Glomerular visceral epithelial cell (primary cell): ENCODE measurements at regions not wholly inside any gene's neighbourhood (a gene's known extent, or its start where the extent isn't known, plus 50 kb on each side); places are given as distances from the start of the nearest gene placed in this dataset.

ENCODE experiments used
- DNase-seq: peaks from one replicate; pipeline ENCODE4 v3.0.0-alpha.2; 2016; ENCODE audit errors: extremely low spot score

DNA sequence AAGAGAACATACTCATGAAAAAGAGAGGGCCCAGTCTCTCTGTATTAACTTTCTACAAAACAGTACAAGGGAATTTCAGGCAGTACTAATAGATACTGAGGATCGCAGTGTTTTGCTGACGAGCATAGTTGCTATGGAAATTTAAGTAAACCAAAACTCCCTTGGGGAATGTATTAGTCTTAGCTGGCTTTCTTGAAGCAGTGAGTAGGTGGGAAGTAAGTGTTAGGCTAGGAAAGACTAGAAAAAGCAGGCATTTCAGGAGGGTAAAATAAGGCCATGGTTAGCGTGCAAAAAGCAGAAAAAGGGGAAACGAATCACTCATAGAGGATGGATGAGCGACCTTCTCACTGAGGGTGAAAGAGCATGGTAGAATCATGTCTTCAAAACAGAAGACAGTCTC, 84.3 kb upstream of the ACTBL2 start:
- no peak for DNase-seq

DNA sequence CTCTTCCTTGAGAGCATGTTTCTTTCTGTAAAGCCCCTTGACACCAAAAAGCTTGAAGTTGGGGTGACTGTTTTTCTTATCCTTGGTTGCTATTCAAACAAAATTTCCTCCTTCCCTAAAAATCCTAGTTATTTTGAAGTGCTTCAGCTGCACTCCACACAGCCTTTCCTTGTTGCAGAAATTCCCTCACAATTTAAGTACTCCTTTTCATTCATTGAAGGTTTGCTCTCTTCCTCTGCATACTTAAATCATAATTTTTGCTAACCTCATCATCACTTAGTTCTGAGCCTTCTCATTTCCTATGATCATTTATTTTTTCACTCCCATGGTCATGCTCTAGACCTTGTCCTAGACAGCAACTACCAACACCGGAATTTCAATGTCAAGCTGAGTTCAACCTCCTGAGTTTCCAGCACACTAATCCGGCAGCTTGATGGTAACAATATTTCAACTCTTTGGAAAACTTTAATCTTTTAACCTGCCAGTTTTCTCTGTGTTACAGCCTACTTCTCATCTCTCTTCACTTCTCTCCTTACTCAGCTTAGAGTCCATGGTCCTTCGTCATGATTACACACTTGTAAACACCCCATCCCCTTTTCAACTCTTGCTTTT, 78.7 kb upstream of the ACTBL2 start:
- no peak for DNase-seq

- DNase-seq: no peak
Observed at GRCh38 chr5:57559110-57559635, 76.6 kb upstream of the ACTBL2 start.

GRCh38 chr5:57552033-57552432, 69.4 kb upstream of the ACTBL2 start:
- no peak for DNase-seq

DNA sequence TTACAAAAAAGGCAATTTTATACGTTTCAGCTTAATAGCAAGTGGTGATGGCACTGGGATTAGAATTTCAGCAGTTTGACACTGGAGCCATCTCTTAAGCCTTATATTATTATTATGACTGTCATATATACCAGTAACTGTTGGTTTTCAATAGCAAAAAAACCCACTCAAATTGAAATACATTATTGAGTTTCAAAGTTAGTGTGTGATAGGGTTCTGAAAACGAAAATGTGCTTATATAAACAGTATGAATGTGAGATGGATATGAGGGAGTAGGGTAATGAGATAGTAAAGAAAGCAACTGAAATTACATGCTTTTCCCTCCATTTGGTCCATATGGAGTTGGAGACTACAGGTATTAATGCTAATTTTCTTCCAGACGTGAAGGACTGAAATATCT, 68.6 kb upstream of the ACTBL2 start:
- no peak for DNase-seq

- no peak for DNase-seq
Observed at GRCh38 chr5:57550132-57550531, 67.5 kb upstream of the ACTBL2 start.

DNA sequence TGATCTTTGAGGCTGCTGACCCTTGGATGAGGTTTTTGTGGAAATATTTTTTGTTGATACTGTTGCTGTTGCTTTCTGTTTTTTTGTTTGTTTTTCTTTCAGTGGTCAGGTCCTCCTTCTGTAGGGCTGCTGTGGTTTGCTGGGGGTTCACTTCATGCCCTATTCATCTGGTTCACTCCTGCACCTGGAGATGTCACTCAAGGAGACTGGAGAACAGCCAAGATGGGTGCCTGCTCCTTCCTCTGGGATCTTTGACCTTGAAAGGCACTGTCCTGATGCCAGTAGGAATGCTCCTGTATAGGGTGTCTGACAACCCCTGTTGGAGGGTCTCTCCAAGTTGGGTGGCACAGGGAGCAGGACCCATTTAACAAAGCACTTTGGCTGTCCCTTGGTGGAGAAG, 67.0 kb upstream of the ACTBL2 start:
- DNase-seq: no peak

- no peak for DNase-seq
Observed at GRCh38 chr5:57540823-57541222, 58.2 kb upstream of the ACTBL2 start.

DNA sequence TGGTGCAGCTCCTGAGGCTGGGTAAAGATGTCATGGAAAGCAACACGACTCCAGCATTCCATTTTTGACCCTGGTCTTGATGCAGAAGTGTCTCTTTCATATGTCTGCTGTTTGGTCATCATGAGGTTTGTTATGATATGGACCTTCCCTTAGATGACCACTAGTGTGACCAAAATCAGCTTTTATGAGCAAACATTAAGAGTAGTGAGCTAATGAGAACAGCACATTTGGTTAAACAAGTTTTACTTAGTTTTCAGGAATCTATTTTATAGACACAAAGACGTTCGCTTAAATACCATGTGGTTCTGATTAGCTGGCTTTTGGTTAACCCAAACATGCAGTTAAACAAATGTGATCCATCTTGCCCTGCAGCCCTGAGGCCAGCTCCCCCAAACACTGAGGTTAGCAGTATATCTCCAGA, 56.7 kb upstream of the ACTBL2 start:
- DNase-seq: no peak

DNA sequence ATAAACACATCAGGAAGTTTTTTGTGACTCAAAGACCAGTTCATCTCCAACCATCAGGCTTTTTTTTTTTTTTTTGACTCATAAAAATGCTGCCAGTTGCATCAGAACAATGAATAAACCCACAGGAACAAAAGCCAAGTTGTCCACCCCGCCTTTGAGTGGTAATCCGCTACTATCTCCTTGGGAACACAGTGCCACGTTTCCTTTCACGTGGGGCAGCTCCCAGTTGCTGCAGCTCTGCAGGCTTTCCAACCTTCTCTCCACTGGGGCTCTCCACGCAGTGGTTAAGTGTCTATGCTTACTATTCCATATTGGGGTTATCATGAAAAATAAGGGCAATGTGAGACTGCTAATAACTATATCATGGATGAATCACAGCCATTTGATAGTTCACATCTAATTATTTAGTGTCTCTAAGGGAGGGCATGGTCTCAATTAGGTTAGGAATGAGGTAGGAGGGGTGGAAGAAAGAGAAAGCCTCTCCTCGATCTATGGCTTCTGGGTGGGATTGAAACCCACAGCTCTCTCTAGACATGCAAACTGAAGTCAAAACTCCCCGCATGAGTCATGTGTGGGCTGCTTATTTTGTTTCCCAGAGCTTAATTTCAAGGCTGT, 55.8 kb upstream of the ACTBL2 start:
- peak; percentile 70 for DNase-seq

DNA sequence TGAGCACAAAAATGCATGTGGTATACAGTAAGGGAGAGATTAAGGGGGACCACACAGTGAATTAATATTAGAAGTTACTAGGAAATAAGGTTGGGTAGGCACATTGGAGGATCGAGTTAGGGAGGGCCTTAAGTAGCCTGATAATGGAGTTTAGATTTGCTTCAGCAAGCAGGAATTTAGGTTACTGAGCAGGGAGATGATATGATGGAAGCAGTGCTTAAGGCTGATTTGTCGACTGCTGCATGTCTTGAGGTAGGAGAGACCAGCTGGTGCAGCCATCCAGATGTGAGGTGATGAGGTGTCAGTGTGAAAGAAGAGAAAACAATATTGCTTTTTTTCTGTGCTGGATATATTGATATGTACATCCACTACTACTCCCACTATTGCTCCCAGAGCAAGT, 55.2 kb upstream of the ACTBL2 start:
- DNase-seq: peak; percentile 36

GRCh38 chr5:57532513-57533497, 50.2 kb upstream of the ACTBL2 start:
- DNase-seq: peak; percentile 47
